ENCODE measurements at regions not wholly inside any gene's neighbourhood (a gene's known extent, or its start where the extent isn't known, plus 50 kb on each side); places are given as distances from the start of the nearest gene placed in this dataset.

- H3K4me1 ChIP-seq = no peaks in the 10 kb centered on the region
- no peaks in the 10 kb centered on the region for H3K9me3 ChIP-seq
- intact Hi-C loops (cut with DNase I) = no loop called here
- peaks cover 0 to 3% (median 0%) of the 10 kb centered on the region in 7 donors for H3K27me3 ChIP-seq
- no peak for ATAC-seq
- H3K27ac ChIP-seq = no peak overlapping the region
- no peak for TF ChIP-seq CTCF (IDR thresholded peaks at IDR 0.05)
- H3K36me3 ChIP-seq = no peaks in the 10 kb centered on the region
- 83 to 86% methylated on average over 6 of the region's 6 CpGs for WGBS, 2 donors
- no peak for DNase-seq
- no peak overlapping the region for H3K4me3 ChIP-seq
Measured at GRCh38 chr6:132931313-132931712, 116.9 kb downstream of the RPS12 start.

GRCh38 chr6:132931936-132932514 is 117.7 kb downstream of the RPS12 start:
- H3K27ac ChIP-seq = no peak overlapping the region

GRCh38 chr6:132932588-132932987 is 118.2 kb downstream of the RPS12 start:
- H3K36me3 ChIP-seq = no peaks in the 10 kb centered on the region
- H3K27ac ChIP-seq = no peak overlapping the region
- no peak for DNase-seq
- no peaks in the 10 kb centered on the region for H3K4me1 ChIP-seq
- H3K4me3 ChIP-seq = no peak overlapping the region
- 73 to 79% methylated on average over 9 of the region's 9 CpGs for WGBS, 2 donors
- no peak for TF ChIP-seq CTCF (IDR thresholded peaks at IDR 0.05)
- H3K9me3 ChIP-seq = no peaks in the 10 kb centered on the region
- intact Hi-C loops (cut with DNase I) = no loop called here
- no peak for ATAC-seq
- peaks cover 0 to 3% (median 0%) of the 10 kb centered on the region in 7 donors for H3K27me3 ChIP-seq

More at GRCh38 chr6:132931936-132932514, 117.7 kb downstream of the RPS12 start:
- H3K4me3 ChIP-seq = no peak overlapping the region
- TF ChIP-seq CTCF (IDR thresholded peaks at IDR 0.05) = no peak
- H3K9me3 ChIP-seq = no peaks in the 10 kb centered on the region
- ATAC-seq (no peak), DNase-seq (no peak)
- intact Hi-C loops (cut with DNase I) = no loop called here
- H3K36me3 ChIP-seq = no peaks in the 10 kb centered on the region
- WGBS, 2 donors = 76 to 85% methylated on average over 5 of the region's 5 CpGs
- no peaks in the 10 kb centered on the region for H3K4me1 ChIP-seq
- peaks cover 0 to 3% (median 0%) of the 10 kb centered on the region in 7 donors for H3K27me3 ChIP-seq

- Histone ChIP-seq H3K9me3 (no peaks in the 10 kb centered on the region), H3K4me1 (no peaks in the 10 kb centered on the region), H3K4me3 (no peak overlapping the region), H3K36me3 (no peaks in the 10 kb centered on the region), H3K27ac (no peak overlapping the region), H3K27me3 (peaks cover 0 to 3% (median 0%) of the 10 kb centered on the region in 7 donors)
- 47% methylated on average over 8 of the region's 8 CpGs for WGBS, 2 donors
- DNase-seq (no peak), ATAC-seq (no peak)
- intact Hi-C loops (cut with DNase I) = no loop called here
- no peak for TF ChIP-seq CTCF (IDR thresholded peaks at IDR 0.05)
Measured at GRCh38 chr6:132933090-132933489, 118.7 kb downstream of the RPS12 start.

Measured in heart right ventricle (tissue), 16 donors.